ENCODE measurements at regions not wholly inside any gene's neighbourhood (a gene's known extent, or its start where the extent isn't known, plus 50 kb on each side); places are given as distances from the start of the nearest gene placed in this dataset.
A peak's percentile ranks its signal among the peaks of the same experiment; 100 is the strongest.

DNA sequence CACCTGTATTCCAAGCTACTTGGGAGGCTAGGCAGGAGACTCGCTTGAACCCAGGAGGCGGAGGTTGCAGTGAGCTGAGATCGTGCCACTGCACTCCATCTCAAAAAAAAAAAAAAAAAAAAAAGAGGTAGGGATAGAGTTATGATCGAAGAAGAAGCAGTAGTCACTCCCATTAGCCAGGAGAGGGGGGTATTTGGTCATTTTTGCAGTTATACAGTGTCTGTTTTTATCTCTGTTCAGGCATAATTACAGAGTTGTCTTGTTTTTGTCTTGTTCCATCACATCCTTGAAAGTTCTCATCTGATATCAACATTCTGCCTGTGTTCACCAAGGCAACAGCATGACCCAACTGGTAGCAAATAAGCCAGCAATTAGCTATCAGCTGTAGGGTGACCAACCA lies 98.5 kb upstream of the TMPO start:
- dilution Hi-C loops (cut with MboI; ENCODE audit: extremely low pct_ligation_motif_present, low sequenced_read_pairs): no loop called here
- peaks cover 10% of the 10 kb centered on the region for H3K4me1 ChIP-seq (ENCODE audit: control insufficient read depth, extremely low read depth, insufficient read depth, low read length)
- no peak overlapping the region for H3K4me3 ChIP-seq (ENCODE audit: control insufficient read depth in 2 of 3, extremely low read depth in 1 of 3, insufficient read depth in 2 of 3, low read depth in 1 of 3, low read length in 3 of 3)
- no peak overlapping the region for H2AFZ ChIP-seq (ENCODE audit: control insufficient read depth, low read length)
- H4K20me1 ChIP-seq (ENCODE audit: control insufficient read depth, extremely low read depth, insufficient read depth, low read length): no peaks in the 10 kb centered on the region
- no peak overlapping the region for H3K4me2 ChIP-seq (ENCODE audit: control insufficient read depth, extremely low read depth, insufficient read depth, low read depth, low read length)
- no peaks in the 10 kb centered on the region for H3K79me2 ChIP-seq (ENCODE audit: control insufficient read depth, insufficient read depth, low read length)
- H3K27ac ChIP-seq (ENCODE audit: control insufficient read depth, insufficient read depth, low read length): no peak overlapping the region
- no peak overlapping the region for H3K9ac ChIP-seq (ENCODE audit: control insufficient read depth, extremely low read depth, insufficient read depth, low read length)
- no peak for TF ChIP-seq EZH2 (IDR thresholded peaks at IDR 0.05; ENCODE audit: low read length)
- TF ChIP-seq, protein P1, sequence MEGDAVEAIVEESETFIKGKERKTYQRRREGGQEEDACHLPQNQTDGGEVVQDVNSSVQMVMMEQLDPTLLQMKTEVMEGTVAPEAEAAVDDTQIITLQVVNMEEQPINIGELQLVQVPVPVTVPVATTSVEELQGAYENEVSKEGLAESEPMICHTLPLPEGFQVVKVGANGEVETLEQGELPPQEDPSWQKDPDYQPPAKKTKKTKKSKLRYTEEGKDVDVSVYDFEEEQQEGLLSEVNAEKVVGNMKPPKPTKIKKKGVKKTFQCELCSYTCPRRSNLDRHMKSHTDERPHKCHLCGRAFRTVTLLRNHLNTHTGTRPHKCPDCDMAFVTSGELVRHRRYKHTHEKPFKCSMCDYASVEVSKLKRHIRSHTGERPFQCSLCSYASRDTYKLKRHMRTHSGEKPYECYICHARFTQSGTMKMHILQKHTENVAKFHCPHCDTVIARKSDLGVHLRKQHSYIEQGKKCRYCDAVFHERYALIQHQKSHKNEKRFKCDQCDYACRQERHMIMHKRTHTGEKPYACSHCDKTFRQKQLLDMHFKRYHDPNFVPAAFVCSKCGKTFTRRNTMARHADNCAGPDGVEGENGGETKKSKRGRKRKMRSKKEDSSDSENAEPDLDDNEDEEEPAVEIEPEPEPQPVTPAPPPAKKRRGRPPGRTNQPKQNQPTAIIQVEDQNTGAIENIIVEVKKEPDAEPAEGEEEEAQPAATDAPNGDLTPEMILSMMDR (optimal IDR thresholded peaks at IDR 0.05 in 1 of 3, IDR thresholded peaks at IDR 0.05 in 1 of 3, conservative IDR thresholded peaks at IDR 0.05 in 1 of 3; ENCODE audit: extremely low read depth in 1 of 3, insufficient read depth in 2 of 3, low read length in 3 of 3): peak in 2 of 3 experiments; percentile 18 to 19
- no peak for FAIRE-seq
- H3K9me1 ChIP-seq (ENCODE audit: control insufficient read depth, extremely low read depth, insufficient read depth, low read length): no peaks in the 10 kb centered on the region
- no peaks in the 10 kb centered on the region for H3K27me3 ChIP-seq (ENCODE audit: control insufficient read depth, extremely low read depth, insufficient read depth, low read length)
- H3K9me3 ChIP-seq (ENCODE audit: control insufficient read depth, low read depth, low read length): no peaks in the 10 kb centered on the region
- DNase-seq (ENCODE audit: low read depth, low spot score): no peak
- no peaks in the 10 kb centered on the region for H3K36me3 ChIP-seq (ENCODE audit: control insufficient read depth in 2 of 2, extremely low read depth in 1 of 2, insufficient read depth in 2 of 2, low read length in 2 of 2)

DNA sequence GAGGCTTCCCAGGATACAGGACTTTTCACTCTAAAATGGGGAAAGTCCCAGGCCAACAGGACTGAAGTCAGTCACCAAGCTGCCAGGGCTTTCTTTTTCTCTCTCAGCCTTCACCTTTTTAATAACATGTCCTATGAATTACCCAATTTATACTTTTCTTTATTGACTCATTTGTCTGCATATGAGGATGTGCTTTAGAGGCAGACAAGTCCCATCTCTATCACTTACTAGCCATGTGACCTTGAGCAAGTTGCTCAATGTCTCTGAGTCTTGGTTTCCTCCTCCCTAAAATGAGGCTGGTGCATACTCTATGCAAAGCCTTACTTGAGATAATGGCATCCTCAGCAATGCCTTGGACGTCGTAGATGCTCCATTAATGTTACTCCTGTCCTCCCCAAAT lies 98.1 kb upstream of the TMPO start:
- no peak for FAIRE-seq
- Histone ChIP-seq H3K27ac (ENCODE audit: control insufficient read depth, insufficient read depth, low read length) (no peak overlapping the region), H3K4me2 (ENCODE audit: control insufficient read depth, extremely low read depth, insufficient read depth, low read depth, low read length) (no peak overlapping the region), H3K9me1 (ENCODE audit: control insufficient read depth, extremely low read depth, insufficient read depth, low read length) (no peaks in the 10 kb centered on the region), H3K36me3 (ENCODE audit: control insufficient read depth in 2 of 2, extremely low read depth in 1 of 2, insufficient read depth in 2 of 2, low read length in 2 of 2) (no peaks in the 10 kb centered on the region), H3K4me1 (ENCODE audit: control insufficient read depth, extremely low read depth, insufficient read depth, low read length) (peaks cover 10% of the 10 kb centered on the region), H2AFZ (ENCODE audit: control insufficient read depth, low read length) (no peak overlapping the region), H3K9ac (ENCODE audit: control insufficient read depth, extremely low read depth, insufficient read depth, low read length) (no peak overlapping the region), H3K27me3 (ENCODE audit: control insufficient read depth, extremely low read depth, insufficient read depth, low read length) (no peaks in the 10 kb centered on the region), H3K4me3 (ENCODE audit: control insufficient read depth in 2 of 3, extremely low read depth in 1 of 3, insufficient read depth in 2 of 3, low read depth in 1 of 3, low read length in 3 of 3) (no peak overlapping the region), H4K20me1 (ENCODE audit: control insufficient read depth, extremely low read depth, insufficient read depth, low read length) (no peaks in the 10 kb centered on the region), H3K9me3 (ENCODE audit: control insufficient read depth, low read depth, low read length) (no peaks in the 10 kb centered on the region), H3K79me2 (ENCODE audit: control insufficient read depth, insufficient read depth, low read length) (no peaks in the 10 kb centered on the region)
- dilution Hi-C loops (cut with MboI; ENCODE audit: extremely low pct_ligation_motif_present, low sequenced_read_pairs): no loop called here
- TF ChIP-seq, protein P1 (optimal IDR thresholded peaks at IDR 0.05 in 1 of 3, IDR thresholded peaks at IDR 0.05 in 1 of 3, conservative IDR thresholded peaks at IDR 0.05 in 1 of 3; ENCODE audit: extremely low read depth in 1 of 3, insufficient read depth in 2 of 3, low read length in 3 of 3): no peak
- TF ChIP-seq EZH2 (IDR thresholded peaks at IDR 0.05; ENCODE audit: low read length): no peak
- no peak for DNase-seq (ENCODE audit: low read depth, low spot score)

Measured in keratinocyte (primary cell).